Kidney epithelial cell (primary cell): ENCODE measurements at regions not wholly inside any gene's neighbourhood (a gene's known extent, or its start where the extent isn't known, plus 50 kb on each side); places are given as distances from the start of the nearest gene placed in this dataset.

Experiments
- DNase-seq: peaks from one replicate; pipeline ENCODE4 v3.0.0-alpha.2; 2010; ENCODE audit warnings: low read depth
- H3K27me3 ChIP-seq: 2 replicates; pipeline ENCODE4 v1.6.0; 2011; ENCODE audit warnings: low read length; ENCODE audit not compliant: control insufficient read depth, insufficient read depth
- H3K36me3 ChIP-seq: 2 replicates; pipeline ENCODE4 v1.5.1; 2011; ENCODE audit warnings: low read length; ENCODE audit not compliant: control insufficient read depth, insufficient read depth
- H3K4me3 ChIP-seq: 2 replicates; pipeline ENCODE4 v1.5.1; 2011; ENCODE audit warnings: low read depth, mild to moderate bottlenecking, control low read depth, low read length
- TF ChIP-seq, protein P1 (sequence below): IDR thresholded peaks from 2 replicates; pipeline ENCODE4 v1.5.1; 2011; ENCODE audit warnings: mild to moderate bottlenecking, moderate library complexity, low read length, control low read depth, inconsistent platforms; ENCODE audit not compliant: insufficient read depth, poor library complexity, severe bottlenecking

DNA sequence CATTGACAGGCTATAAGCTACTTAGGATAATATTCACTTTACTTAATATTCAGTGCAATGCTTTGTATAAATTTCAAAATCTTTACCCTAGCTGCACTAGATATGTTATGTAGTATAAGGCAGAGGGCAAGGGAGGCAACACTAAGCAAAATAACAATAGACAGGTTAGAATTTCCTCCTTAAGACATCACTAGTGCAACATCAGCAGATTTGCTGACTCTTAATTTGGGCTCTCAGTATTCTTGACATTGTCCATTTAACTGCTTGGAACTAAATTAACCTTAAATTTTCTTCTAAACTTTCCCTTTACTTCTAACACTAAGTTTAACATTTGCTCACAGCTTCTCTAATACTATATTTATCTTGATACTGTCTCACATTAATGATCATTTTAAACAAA is 273.9 kb downstream of the DIO2 start:
- H3K4me3 ChIP-seq: no peak overlapping the region
- TF ChIP-seq, protein P1, sequence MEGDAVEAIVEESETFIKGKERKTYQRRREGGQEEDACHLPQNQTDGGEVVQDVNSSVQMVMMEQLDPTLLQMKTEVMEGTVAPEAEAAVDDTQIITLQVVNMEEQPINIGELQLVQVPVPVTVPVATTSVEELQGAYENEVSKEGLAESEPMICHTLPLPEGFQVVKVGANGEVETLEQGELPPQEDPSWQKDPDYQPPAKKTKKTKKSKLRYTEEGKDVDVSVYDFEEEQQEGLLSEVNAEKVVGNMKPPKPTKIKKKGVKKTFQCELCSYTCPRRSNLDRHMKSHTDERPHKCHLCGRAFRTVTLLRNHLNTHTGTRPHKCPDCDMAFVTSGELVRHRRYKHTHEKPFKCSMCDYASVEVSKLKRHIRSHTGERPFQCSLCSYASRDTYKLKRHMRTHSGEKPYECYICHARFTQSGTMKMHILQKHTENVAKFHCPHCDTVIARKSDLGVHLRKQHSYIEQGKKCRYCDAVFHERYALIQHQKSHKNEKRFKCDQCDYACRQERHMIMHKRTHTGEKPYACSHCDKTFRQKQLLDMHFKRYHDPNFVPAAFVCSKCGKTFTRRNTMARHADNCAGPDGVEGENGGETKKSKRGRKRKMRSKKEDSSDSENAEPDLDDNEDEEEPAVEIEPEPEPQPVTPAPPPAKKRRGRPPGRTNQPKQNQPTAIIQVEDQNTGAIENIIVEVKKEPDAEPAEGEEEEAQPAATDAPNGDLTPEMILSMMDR: no peak

DNA sequence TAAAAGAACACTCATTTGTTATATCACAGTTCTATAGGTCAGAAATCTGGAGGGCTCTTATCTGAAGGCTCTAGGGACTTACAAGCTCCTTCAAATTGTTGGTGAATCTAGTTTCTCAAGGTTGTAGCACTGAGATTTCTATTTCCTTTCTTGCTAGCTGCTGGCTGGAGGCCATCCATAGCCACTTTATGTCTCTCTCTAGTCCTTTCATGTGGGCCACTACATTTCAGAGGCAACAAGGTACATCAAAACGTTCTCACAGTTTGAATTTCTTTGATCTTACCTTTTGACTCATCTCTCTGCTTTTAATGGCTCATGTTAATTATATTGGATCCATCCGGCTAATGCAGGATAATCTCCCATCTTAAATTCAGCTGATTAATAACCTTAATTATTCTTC is 286.8 kb downstream of the DIO2 start:
- DNase-seq: no peak
- Histone ChIP-seq H3K4me3 (no peak overlapping the region), H3K36me3 (no peaks in the 10 kb centered on the region), H3K27me3 (no peaks in the 10 kb centered on the region)
- TF ChIP-seq, protein P1: no peak

More for the DNA sequence above, 273.9 kb downstream of the DIO2 start:
- DNase-seq: no peak
- no peaks in the 10 kb centered on the region for H3K36me3 ChIP-seq
- H3K27me3 ChIP-seq: no peaks in the 10 kb centered on the region

DNA sequence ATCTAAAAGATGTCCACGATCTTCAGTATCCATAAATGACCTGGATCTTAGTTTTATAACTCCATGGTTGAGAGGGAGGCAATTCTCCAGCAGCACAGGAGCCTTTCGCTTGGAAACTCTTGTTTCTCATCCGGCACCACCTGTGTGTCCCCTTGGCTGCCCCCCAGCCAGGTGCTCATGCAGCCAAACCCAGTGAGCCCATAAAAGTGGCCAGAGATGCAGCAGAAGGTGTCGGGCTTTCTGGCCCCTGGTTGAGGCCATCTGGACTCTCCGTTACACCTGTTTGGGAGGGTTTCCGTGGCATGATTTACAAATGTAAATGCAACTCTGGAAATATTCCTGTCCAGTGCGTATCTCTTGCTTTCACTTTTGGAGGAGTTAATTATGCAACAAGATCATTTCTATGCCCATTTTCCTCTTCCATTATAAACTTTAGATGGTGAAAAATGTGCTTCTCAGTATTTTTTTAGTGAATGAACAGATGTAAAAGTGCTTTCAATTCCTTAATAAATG is 291.1 kb downstream of the DIO2 start:
- TF ChIP-seq, protein P1: no peak
- no peaks in the 10 kb centered on the region for H3K27me3 ChIP-seq
- H3K4me3 ChIP-seq: no peak overlapping the region
- DNase-seq: no peak
- no peaks in the 10 kb centered on the region for H3K36me3 ChIP-seq
